NOMO-1 (cell line): ENCODE measurements at regions not wholly inside any gene's neighbourhood (a gene's known extent, or its start where the extent isn't known, plus 50 kb on each side); places are given as distances from the start of the nearest gene placed in this dataset.
A peak's percentile ranks its signal among the peaks of the same experiment; 100 is the strongest.

Experiments used
- DNase-seq, 2 experiments: peaks; one replicate each; lab custom pipeline; 2025; ENCODE audit not compliant: unreplicated experiment in 2 of 2; lab: John Stamatoyannopoulos, UW

DNA sequence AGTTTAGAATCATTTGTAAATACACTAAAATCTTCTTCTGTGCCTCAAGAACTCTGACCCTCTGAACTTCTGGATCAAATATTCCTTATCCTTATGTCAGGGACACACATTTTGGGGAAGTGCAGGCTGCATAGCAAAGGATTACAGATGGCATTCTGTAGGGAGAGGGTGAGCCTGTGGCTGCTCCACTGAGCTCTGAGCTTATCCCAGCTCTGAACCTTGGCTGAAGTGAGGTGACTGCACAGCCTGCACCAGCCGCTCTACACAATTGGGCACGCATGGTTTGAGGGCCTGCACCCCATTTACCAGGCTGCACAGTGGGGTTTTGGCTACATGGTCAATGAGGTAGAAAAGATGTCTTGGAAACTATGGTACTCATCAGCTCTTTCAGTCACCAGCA, 251.6 kb downstream of the GALR1 start:
- DNase-seq = no peak

DNA sequence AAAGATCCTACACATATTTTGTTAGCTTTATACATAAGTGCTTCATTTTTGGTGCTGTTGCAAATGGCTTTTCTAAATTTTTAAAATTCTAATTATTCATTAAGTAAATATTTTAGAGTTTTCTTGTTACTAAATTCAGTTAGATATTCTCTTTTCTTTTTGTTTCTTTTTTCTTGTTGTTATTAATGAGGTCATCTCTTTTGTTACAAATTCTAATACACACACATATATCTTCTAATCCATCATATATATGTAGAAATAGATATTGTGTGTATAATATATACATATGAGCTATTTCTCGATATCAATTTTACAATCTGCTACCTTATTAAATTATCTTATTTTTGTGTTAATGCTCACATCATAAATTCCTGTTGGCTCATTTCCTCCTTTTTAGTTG, 255.9 kb downstream of the GALR1 start:
- no peak for DNase-seq

DNA sequence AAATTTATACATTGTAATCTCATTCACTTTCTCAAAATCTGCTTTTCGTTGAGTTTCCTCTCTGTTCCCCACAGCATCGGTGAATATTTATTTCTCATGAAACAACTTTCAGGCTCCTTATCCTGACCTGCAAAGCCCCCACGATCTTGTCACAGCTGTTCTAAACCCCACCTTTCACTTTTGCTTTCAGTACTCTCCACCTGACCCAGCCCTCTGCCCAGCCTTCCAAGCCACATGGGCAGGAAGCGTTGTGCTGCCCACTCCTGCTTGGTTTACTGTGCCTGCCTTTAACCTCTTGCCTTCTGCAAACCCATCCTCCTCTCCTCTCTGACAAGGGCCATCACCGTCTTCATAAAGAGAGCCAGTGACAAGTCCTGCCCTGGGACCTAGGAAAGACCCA, 262.5 kb downstream of the GALR1 start:
- no peak for DNase-seq

DNA sequence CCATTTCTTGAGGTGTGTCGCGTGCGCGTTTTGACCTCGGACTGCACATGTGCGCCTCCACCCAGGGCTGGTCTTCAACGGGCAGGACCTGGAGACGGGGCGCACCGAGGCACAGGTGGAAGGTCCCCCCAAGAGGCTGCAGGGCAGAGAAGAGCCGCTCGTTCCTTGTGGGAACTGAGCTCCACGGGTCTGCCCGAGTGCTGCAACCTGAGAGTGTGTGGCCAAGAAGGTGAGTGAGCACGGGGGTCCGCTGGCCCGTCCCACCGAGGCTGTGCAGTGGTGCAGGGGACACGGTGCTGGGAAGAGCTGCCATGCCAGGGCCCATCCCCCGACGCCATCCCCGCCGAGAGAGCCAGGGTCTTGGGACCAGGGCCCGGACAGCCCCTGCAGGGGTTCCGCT, 268.3 kb downstream of the GALR1 start:
- DNase-seq = no peak

DNA sequence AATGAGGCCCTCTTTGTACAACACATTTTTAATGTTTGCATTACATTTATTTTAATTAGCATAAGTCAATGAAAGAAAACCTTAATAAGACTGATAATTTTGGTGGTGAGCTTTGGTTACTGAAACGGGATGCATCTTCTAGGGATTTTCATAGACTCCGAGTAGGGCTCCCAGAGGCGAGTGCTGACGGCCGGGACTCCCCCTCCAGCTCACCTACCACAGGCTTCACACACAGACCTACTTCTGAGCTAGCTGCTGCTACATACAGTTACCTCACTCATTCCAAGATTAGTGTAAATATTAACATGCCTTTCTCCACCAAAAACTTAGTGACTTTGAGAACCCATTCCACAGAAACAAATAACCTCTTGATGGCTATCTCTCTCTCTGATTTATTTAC, 271.1 kb downstream of the GALR1 start:
- no peak for DNase-seq

DNA sequence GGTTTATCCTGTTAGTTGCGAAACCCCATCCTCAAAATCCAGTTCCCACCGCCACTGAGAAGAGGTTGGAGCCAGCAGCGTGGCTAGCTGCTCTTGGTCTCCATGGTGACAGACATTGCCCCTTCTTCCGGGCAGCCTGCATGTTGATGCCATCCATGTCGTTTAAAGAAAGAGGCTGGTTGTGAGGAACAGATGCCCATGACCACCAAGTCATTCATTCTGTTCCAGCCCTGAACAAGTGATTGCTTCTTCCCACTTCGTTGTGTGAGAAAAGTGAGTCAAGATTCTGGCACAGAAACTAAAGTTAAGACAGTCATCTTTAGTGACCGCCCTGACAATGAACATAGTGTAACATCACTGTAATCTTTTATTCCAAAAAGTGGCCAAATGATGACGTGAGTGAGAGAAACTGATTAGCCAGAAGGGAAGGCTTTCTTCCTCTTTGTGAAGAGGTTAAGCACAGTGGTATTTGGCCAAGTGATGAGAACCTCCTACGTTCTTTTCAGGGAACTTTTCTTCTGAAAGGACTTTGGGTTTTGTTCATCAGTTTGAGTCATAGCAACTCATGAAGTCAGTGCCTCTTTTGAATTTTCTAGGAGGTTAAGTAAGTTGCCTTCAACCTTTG, 272.5 kb downstream of the GALR1 start:
- no peak for DNase-seq

DNA sequence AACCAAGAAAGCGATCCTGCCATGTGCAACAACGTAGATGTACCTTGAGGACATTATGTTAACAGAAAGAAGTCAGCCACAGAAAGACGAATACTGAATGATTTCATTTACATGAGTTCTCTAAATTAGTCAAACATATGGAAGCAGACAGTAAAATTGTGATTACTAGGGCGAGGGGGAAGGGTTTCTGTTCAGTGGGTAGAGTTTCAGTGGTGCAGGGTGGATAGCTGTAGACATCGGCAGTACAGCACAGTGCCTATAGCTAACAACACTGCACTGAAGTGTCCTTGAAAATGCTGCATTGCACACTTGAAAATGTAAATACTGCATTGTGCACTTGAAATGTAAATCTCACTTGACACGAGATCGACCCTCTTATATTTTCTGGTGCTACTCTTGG, 275.3 kb downstream of the GALR1 start:
- no peak for DNase-seq

DNA sequence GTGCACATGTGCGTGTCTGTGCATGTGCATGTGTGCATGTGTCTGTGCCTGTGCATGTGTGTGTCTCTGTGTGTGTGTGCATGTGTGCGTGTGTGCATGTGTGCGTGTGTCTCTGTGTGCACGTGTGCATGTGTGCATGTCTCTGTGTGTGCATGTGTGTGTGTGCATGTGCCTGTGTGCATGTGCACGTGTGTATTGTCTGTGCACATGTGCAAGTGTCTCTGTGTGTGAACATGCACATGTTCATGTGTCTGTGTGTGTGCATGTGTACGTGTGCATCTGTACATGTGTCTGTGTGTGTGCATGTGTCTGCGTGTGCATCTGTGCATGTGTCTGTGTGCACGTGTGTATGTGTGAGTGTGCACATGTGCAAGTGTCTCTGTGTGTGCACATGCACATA, 277.3 kb downstream of the GALR1 start:
- no peak for DNase-seq

DNA sequence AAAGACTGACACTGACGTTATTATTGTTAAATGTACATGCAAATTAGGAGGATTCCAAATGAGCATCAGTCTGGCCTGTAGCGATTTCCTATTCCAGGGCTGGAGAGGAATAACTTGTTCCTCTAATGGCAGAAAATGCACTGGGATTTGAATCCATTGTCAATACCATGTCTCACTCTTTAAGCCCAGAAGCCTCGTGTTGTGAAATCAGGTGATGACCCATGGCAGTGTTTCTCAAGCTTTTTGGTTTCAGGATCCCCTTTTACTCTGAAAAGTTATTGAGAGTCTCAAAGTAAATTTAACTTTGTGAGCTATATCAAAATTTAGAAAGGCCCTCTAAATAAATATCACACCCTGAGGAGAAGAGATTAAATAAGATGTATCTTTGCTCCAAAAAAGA, 279.2 kb downstream of the GALR1 start:
- peak; percentile 67 to 89 for DNase-seq

DNA sequence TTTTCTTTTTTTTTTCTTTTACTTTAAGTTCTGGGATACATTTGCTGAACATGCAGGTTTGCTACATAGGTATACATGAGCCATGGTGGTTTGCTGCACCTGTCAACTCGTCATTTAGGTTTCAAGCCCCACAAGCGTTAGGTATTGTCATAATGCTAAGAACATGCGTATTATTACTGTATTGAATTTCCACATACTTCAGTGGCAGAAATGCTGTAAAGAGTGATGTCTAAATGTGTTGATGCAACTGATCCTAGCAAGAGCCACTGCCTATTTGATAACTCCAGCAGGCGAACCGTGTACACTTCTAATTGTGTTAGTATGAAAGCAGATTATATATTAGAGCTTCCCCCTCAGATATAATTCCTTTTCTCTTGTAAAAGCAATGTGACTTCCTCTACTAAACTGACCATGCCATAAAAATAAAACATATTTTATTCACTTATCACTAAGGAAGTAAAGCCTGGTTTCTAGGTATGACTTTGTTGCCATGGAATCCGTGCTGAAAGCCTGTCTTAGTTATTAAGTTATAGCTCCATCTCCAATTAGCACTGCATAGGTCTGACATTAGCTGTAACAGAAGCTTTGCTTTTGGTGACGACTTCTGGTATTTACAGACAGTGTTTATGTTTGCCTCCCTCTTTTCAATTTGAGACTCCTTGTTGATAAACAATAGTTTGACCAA, 280.0 kb downstream of the GALR1 start:
- peak in 1 of 2 experiments; percentile 51 for DNase-seq

DNA sequence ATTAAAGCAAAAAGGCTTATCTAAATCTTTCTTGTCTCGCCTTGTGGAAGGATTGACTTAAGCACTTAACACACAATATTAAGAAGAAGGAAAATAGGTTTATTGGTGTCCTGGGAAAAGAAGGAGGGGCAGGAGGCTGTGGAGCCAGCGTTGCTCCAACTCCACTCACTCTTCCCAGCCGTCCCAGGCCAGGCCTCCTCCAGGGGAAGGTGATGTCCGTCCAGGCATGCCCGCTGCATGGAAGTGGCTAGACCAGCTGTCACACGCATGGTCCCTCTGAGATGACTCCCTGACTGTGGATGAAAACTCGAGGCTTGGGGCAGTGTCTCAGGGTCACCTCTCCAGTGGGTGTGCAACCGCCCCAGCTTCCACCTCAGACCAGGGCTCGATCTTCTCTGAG, 281.1 kb downstream of the GALR1 start:
- no peak for DNase-seq

DNA sequence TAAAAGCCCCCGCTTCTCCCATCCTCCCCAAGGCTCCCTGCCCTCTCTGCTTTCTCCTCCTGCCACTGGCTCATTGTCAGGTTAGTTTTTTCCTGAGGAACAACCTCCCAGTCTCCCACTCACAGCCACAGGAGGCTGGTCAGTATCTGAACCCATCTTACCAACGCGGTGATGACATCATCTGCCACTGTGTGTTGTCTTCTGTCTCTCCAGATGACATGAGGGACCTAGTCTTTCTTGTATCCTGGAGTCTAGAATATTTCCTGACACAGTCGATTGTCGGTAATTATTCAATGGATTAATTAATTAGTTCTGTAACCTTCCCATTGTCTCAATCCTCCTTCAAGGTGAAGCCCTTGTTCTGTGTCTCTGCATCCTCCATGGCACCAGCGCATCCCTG, 290.2 kb downstream of the GALR1 start:
- DNase-seq = no peak

DNA sequence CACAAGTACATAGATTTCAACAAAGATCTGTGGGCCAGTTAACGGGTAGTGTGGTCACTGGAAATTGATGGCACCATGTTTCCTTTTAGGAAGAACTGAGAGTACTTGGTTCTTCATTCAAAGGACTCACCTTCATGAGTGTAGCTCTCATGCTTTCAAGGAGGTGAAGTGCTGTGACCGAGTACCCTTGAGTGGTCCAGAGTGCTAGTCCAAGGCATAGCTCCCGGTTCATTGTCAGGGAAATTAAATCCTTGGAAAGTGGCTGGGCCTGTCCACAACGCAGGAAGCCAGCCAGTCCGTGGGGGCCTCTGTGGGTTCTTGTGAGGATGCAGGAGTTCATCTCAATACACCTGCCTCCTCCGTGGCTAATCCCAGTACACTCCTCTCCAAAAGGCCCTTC, 295.1 kb downstream of the GALR1 start:
- no peak for DNase-seq

DNA sequence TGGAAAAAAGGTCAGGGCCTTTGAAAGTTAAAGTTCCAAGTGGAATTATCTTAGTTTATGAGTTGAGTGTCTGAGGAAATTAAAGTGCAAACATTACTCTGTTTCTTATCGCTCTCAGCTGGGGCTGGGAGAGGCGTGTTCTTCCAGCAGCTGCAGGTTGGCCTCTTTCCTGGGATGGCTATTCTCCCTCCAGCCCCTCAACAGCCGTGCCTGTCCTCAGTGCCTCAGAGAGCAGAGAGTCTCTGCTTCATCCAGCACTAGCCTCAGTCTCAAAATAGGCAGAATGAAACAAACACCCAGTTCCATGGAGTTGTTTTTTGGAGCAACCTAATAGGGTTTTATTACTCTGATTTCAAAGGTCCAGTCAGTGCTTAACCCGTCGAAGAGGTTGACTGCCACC, 298.1 kb downstream of the GALR1 start:
- DNase-seq = no peak

DNA sequence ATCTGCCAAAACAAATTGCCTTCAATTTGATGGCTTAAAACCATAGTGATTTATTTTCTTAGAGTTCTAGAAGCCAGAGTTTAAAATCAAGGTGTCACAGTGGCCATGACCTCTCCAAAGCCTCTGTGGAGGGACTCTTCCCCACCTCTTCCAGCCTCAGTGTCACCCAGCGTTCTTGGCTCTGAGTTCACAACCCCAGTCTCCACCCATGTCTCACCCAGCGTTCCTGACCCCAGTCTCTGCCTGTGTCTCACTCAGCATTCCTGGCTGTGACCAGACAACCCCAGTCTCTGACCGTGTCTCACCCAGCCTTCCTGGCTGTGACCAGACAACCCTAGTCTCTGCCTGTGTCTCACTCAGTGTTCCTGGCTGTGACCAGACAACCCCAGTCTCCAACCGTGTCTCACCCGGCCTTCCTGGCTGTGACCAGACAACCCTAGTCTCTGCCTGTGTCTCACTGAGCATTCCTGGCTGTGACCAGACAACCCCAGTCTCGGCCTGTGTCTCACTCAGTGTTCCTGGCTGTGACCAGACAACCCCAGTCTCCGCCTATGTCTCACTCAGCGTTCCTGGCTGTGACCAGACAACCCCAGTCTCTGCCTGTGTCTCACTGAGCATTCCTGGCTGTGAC, 299.3 kb downstream of the GALR1 start:
- no peak for DNase-seq

DNA sequence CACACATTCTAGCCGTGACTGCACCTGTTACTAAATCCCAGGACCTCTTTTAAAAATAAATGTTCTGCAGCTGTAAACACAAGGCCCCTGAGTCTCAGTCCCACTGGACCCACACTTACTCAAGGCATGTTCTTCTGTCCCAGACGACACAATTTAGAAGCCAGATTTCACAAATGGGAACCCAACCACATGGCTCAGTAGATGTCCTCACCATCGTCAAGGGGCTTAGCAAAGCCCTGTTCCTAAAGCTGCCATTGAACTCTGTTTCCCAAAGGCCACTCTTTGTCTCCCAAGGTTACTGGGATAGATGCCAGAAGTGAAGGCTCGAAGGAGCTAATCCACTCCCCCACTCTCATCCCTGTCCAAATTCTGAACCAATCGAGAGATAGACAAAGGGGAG, 301.0 kb downstream of the GALR1 start:
- no peak for DNase-seq

DNA sequence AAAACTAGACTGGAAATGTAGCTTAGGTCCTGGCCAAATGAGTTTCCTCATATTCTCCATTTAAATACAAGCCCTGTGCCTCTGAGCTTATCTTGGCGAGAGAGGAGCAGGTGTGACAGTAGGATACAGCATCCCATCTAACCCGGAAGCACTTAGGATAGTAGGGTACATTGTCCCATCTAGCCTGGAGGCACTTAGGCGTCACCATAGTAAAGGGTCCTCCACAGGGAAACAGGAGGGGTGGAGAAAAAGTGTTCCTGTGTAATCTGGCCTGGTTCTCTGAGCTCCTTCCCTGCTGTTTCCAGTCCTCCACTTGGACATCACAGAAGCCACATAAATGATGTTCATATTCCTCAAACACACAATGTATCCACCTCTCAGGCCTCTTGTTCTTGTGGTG, 301.4 kb downstream of the GALR1 start:
- DNase-seq = no peak

DNA sequence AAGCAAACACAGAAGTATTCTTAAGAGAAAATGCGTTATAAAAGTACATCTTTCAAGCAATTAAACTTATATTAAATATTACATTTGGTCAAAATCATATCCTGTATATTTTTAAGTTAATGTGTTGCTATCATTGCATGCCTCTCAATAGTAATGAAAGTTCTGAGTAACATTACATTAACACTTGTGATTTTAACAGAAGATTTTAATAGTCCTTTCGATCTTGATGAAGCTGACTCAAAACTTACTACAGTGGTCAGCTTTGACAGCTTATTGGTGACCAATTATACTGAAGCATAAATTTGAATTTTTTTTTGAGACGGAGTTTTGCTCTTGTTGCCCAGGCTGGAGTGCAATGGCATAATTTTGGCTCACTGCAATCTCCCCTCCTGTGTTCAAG, 303.3 kb downstream of the GALR1 start:
- no peak for DNase-seq

DNA sequence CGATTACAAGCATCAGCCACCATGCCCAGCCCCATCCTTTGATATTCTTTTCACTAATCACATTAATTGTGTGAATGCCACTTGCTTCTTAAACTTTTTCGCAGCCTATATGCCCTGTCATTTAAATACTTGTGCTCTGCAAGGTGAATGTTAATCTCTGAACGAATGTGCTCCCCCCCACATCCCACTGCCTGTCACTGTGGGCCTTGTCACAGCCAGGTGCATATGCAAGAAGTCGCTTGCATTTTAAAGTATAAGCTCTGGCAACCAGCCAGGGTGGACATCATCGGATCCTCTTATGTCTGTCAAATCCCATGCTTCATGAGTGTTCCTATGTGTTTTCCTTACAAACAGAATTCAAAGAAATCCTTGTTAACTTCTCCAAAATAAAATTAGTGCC, 304.4 kb downstream of the GALR1 start:
- no peak for DNase-seq

DNA sequence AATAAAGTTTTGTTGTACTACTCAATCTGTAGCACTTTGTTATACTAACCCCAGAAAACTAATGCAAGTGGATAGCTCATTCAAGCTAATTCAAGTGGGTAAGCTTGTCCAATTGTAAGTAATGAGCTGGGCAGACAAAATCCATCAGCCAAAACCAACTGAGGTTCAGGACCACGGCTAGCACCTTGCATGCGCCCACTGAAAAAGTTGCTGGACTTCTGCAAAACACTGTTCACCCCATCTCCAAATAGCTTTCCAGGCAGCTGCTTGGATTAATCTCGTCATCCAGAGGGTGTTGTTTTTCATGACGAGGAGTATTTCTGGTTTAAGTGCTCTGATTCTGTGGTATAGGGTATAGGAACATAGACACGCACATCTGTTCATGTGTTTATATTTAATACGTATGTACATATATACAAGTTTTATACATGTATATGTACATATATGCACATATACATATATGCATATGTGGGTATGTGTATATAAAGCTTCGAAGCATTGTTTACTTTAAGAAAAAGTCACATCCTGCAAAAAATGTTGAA, 307.5 kb downstream of the GALR1 start:
- peak in 1 of 2 experiments; percentile 9 for DNase-seq

DNA sequence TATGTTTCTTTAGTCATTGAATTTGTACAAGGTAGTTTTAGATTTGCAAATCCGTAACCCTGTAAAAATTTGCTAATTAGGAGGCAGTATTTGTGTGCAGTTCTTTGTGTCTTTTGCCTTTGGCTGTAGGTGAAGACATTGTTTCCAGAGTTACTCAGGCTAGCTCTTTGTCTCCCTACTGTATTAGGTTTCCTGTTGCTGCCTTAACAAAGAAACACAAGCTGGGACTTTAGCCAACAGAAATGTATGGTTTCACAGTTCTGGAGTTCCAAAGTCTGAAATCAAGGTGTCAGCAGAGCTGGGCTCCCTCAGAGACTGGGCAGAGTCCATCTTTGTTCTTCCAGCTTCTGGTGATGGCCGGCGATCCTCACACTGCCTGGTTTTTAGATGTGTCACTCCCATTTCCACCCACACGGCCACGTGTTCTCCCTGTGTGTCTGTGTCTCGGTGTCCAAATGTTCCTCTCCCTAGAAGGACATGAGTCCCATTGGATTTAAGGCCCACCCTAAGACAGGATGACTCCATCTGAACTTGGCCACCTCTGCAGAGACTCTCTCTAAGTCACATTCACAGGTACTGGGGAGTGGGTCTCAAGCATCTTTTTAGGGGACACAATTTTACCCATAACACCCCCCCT, 309.7 kb downstream of the GALR1 start:
- DNase-seq = no peak
